SIG-M5 treated with dmso at 0.1 percent for 504 hours (cell line): ENCODE measurements at regions not wholly inside any gene's neighbourhood (a gene's known extent, or its start where the extent isn't known, plus 50 kb on each side); places are given as distances from the start of the nearest gene placed in this dataset.

Source experiments
- DNase-seq: peaks from one replicate; lab custom pipeline; 2025; ENCODE audit not compliant: unreplicated experiment; lab: John Stamatoyannopoulos, UW

- DNase-seq = no peak
Observed at GRCh38 chr22:34135749-34136148, 215.5 kb upstream of the LARGE1 start.

- no peak for DNase-seq
Observed at GRCh38 chr22:34150023-34150422, 229.7 kb upstream of the LARGE1 start.

- no peak for DNase-seq
Observed at GRCh38 chr22:34159491-34159890, 239.2 kb upstream of the LARGE1 start.

- DNase-seq = no peak
Observed at GRCh38 chr22:34160141-34160783, 240.0 kb upstream of the LARGE1 start.

- DNase-seq = no peak
Observed at GRCh38 chr22:34161431-34162123, 241.3 kb upstream of the LARGE1 start.

- no peak for DNase-seq
Observed at GRCh38 chr22:34198976-34199375, 278.7 kb upstream of the LARGE1 start.

- no peak for DNase-seq
Observed at GRCh38 chr22:34210301-34210700, 290.0 kb upstream of the LARGE1 start.

- no peak for DNase-seq
Observed at GRCh38 chr22:34214372-34214771, 294.1 kb upstream of the LARGE1 start.

- DNase-seq = no peak
Observed at GRCh38 chr22:34225278-34225677, 305.0 kb upstream of the LARGE1 start.

GRCh38 chr22:34236527-34236926, 316.3 kb upstream of the LARGE1 start:
- no peak for DNase-seq

GRCh38 chr22:34239421-34239820, 319.1 kb upstream of the LARGE1 start:
- no peak for DNase-seq

- DNase-seq = no peak
Observed at GRCh38 chr22:34243023-34243422, 322.7 kb upstream of the LARGE1 start.

- no peak for DNase-seq
Observed at GRCh38 chr22:34255042-34255441, 334.8 kb upstream of the LARGE1 start.

GRCh38 chr22:34278121-34278520, 357.8 kb upstream of the LARGE1 start:
- no peak for DNase-seq

GRCh38 chr22:34281738-34282137, 361.5 kb upstream of the LARGE1 start:
- no peak for DNase-seq

GRCh38 chr22:34283844-34284243, 363.6 kb upstream of the LARGE1 start:
- DNase-seq = no peak

- no peak for DNase-seq
Observed at GRCh38 chr22:34293324-34293723, 373.0 kb upstream of the LARGE1 start.

GRCh38 chr22:34294476-34294875, 374.2 kb upstream of the LARGE1 start:
- DNase-seq = no peak

GRCh38 chr22:34294986-34295385, 374.7 kb upstream of the LARGE1 start:
- no peak for DNase-seq

- DNase-seq = no peak
Observed at GRCh38 chr22:34296461-34296860, 376.2 kb upstream of the LARGE1 start.

GRCh38 chr22:34297536-34298120, 377.4 kb upstream of the LARGE1 start:
- no peak for DNase-seq

- DNase-seq = no peak
Observed at GRCh38 chr22:34299496-34299895, 379.2 kb upstream of the LARGE1 start.
